ENCODE measurements at regions not wholly inside any gene's neighbourhood (a gene's known extent, or its start where the extent isn't known, plus 50 kb on each side); places are given as distances from the start of the nearest gene placed in this dataset.

- TF ChIP-seq POLR2A (IDR thresholded peaks at IDR 0.05; ENCODE audit: low read length), result no peak
- TF ChIP-seq GATA1 (IDR thresholded peaks at IDR 0.05; ENCODE audit: low read depth, low read length), result no peak
Observed at GRCh38 chr12:29073631-29074239, 75.3 kb upstream of the FAR2 start.

Data from erythroblast (primary cell).